ENCODE measurements at regions not wholly inside any gene's neighbourhood (a gene's known extent, or its start where the extent isn't known, plus 50 kb on each side); places are given as distances from the start of the nearest gene placed in this dataset.

DNA sequence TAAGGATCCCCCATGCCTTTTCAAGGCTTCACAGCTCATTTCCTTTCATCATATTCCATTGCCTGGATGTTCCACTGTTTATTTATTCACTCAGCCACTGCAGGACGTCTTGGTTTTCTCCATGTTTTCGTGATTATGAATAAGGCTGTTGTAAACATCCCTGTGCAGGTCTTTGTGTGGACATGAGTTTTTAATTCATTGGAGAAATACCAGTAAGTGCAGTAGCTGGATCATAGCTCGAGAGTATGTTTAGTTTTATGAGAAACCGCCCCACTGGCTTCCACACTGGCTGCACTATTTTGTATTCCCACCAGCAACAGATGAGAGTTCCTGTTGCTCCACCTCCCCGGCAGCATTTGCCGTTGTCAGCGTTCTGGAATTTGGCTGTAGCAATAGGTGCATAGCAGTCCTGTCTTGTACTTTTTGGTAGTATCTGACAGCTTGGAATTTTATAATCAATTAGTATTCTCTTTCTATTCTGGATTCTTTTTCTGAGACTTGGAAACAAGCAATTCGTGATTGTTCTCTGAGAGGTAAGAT lies 269.9 kb upstream of the PITRM1 start:
- in situ Hi-C loops (cut with HindIII; ENCODE audit: low sequenced_read_pairs), result no loop called here

DNA sequence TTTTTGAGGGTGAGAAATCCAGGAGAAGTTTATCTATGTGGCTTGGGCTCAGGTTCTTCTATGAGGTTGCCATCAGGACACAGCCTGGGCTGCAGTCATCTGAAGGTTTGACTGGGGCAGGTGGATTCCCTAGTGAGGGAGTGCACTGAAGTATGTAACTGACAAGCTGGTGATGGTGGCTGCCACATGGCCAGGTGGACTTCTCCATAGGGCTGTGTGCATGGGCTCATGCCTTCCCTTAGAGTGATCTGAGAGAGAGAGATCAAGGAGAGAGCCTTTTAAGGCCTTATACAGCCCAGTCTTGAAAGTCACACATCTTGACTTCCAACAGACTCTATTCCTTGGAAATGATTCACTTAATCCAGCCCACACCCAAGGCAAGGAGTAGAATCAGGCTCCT lies 266.6 kb upstream of the PITRM1 start:
- in situ Hi-C loops (cut with HindIII; ENCODE audit: low sequenced_read_pairs), result loop anchor here (5.0 kb wide), 2 partner anchors 37 to 72 kb away; no protein-coding TSS in a partner anchor

DNA sequence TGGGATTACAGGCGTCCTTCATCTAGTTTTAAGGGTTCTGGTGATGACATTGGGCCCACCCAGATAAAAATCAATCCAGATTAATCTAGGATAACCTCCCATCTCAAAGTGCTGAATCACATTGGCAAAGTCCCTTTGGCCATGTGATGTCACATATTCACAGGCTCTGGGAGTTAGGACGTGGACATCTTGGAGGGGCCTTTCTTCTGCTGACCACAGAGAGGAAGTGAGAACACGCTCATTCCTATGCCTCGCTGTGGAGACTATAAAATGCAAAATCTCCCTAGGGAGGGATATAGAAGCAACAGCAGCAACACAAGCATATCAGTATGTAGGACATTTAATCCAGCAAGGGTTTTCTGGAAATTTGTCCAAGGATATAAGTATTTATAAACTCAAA lies 266.0 kb upstream of the PITRM1 start:
- in situ Hi-C loops (cut with HindIII; ENCODE audit: low sequenced_read_pairs), result loop anchor here (5.0 kb wide), 2 partner anchors 36 to 71 kb away; no protein-coding TSS in a partner anchor

DNA sequence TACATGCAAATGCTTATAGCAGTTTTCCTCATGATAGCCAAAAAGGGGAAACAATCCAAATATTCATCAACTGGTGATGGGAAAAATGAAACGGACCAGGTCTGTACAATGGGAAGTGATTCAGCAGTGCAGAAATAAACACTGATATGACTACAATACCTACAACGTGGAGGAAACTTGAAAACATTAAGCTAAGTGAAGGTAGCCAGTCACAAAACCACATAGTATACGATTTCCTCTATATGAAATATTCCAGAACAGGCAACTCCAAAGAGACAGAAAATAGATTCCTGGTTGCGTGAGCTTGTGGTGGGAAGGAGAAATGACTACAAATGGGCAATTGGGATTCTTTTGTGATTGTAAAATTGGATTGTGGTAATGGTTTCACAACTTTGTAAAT lies 263.1 kb upstream of the PITRM1 start:
- in situ Hi-C loops (cut with HindIII; ENCODE audit: low sequenced_read_pairs), result loop anchor here (5.0 kb wide), 2 partner anchors 33 to 68 kb away; no protein-coding TSS in a partner anchor

DNA sequence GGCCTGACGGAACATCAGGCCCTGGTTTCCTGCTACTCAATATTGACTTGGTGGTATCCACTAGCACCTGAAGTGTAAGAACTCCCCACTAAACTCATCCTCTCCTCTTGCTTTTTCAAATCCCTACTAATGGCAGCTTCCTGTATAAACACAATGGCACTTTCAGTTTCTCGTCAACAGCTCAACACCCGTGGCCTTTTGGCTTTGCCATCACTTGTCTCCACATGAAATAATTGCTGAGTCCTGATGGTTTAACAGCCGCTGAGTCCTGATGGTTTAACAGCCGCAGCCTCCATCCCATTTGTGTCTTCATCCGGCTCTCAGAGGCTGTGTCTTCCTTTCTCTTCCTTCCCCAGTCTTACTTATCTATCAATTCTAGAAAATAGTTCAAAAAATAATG lies 261.4 kb upstream of the PITRM1 start:
- in situ Hi-C loops (cut with HindIII; ENCODE audit: low sequenced_read_pairs), result no loop called here

DNA sequence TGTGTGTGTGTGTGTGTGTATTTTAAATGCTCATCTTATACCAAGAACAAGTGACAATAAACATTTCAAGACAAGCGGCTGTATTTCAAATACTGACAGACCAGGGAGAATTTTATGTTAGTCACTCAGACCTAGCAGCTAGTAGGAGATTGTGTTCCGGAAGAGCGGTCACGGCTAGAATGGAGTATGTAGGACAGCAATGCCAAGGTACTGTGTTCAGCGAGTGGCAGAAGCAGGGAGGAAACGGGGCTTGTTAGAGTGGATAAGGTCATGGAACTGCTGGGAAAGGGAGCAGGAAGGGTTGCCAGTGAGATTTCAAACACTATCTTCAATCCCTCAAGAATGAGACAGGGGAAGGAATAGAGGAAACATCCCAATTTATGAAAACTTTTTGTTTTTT lies 260.5 kb upstream of the PITRM1 start:
- in situ Hi-C loops (cut with HindIII; ENCODE audit: low sequenced_read_pairs), result no loop called here

DNA sequence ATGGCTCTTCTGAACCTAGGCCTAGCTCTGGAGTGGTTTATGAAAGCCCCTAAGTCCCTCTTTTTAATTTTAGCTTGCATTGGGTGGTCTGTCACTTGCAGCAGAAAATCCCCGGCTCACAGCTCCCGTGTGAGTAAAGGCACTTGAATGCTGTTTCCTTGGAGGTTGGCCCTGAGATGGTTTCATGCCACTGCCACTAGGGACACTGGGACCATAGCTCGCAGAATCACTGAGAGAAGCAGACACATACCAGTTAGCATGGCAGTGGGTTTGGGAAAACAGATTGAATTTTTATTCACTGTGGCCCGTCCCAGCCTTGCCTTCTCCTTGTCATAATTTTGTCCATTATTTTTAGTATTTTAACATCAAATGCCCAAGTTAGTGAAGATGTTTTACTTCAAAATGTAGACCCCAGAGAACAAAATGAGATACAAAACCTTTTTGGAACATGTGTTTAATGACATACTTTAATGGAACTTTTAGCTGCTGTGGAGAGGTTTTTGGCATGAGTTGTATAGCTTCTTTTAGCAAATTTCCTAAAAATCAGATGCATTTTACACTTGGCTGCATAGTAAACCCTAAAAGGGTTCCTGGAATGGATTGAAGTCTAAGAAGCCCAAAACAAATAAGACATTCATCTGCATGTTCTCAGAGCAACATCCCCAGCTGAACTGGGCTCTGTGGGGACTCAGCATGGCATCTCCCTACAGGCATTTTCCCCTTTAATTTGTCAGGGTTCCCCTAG lies 259.7 kb upstream of the PITRM1 start:
- in situ Hi-C loops (cut with HindIII; ENCODE audit: low sequenced_read_pairs), result no loop called here

DNA sequence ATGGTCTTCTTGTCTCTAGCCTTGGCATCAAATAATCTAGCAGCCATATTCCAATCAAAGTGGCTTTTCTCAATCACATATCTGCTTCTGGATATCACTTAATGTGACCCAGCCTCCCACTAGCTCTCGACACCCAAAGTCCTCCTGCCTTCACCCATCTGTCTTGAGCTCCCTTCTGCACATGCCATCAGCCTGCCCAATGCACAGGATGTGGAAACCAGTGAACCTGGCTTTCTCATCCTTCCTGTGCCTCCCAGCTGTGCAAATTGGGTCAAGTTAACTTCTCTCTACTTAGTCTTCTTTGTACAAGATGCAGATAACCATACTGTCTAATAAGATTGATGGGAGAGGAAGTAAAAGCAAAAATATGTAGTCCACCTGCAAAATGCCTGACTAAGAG lies 257.9 kb upstream of the PITRM1 start:
- in situ Hi-C loops (cut with HindIII; ENCODE audit: low sequenced_read_pairs), result no loop called here

DNA sequence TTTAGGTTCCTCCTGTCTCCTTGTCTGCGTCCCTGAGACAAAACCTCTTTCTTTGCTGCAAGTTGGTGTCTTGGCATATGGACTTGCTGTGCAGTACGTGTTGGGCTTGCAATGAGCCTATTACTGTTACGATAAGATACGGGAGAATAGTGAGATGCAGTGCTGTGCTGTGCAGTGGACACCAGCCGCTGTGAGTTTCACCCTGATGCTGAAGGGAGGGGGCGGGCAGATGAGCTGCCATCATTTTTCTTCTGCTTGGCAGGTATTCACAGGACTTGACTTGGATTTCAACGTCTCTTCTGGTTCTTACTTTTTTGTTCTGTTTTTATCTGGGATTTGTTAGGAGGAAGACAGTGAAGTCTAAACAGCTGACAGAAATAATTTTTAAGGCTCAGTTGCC lies 257.1 kb upstream of the PITRM1 start:
- in situ Hi-C loops (cut with HindIII; ENCODE audit: low sequenced_read_pairs), result no loop called here

DNA sequence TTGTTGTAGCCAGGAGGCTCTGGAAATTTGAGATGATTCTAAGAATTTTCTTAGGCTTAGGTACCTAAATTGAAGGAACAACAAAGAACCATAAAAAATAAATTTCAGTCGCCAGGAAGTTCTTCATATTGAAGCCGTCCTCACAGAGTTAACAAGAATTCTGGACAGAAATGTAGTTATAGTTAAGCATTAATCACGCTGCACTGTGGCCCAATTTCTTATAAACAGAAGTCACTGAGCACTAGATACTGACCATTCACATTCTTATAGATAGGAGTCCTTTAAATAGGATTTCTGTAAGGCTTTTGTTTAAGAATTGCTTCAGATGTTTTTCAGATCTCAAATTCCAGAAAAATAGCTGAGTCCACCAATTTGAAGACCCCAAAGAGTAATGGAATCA lies 256.2 kb upstream of the PITRM1 start:
- in situ Hi-C loops (cut with HindIII; ENCODE audit: low sequenced_read_pairs), result no loop called here

DNA sequence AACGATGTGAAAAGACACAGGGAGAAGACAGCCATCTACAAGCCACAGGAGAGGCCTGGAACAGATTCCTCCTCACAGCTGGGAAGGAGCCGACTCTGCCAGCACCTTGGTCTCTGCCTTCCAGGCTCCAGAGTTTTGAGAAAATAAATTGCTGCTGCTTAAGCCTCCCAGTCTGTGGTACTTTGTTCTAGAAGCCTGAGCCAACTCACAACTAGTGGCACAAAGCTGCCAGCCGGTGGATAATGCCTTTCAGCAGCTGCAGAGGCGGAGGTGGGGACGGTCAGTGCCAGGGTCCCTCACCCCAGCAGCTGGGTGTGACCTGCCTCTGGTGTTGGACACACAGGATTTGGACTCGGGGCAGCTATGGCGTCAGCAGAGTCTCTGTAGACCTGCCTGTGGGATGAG lies 255.4 kb upstream of the PITRM1 start:
- in situ Hi-C loops (cut with HindIII; ENCODE audit: low sequenced_read_pairs), result no loop called here

DNA sequence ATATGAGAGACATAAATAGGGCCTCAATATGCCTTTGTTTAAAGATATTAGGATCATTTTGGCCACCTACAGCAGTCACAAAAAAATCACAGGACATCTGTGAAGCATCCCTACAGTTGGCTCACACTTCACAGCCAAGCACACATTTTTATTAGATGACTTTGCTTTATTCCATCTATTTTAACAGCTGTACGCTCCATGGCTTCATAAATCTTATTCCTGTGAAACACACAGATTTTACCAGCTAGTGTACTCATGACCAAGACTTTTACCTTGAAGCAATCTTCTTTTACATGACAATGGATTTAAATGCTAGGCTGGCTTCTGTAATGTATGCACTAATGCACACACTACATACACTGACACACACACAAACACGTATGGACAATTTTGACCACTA lies 254.8 kb upstream of the PITRM1 start:
- in situ Hi-C loops (cut with HindIII; ENCODE audit: low sequenced_read_pairs), result no loop called here

DNA sequence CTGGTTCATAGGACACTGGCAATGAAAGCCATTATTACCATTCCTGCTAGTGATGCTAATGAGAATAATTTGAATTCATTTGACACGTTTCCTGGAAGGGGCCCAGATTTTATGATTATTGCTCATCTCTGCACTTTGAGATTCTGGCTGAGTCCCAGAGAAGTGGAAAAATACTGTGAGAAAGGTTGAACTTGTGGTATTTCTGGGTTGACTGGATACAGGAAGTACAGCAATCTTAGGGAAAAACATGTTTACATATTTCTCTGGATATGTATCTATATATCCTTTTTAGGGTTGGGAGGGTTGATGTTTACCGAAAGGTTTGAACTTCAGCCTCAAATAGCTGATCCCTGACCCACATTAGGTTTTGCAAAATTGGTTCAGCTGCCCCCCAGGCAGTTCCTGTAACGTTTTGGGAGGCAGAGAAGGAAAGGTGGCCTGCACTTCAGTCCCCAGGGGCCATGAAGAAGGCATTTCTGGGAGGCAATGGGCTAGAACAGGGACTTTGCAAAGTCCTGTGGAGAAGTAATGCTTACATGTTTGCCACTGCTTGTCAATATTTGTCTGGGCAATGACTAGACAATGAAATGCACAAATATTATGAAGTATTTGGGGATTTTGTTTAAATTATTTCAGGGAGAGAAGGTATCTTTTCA lies 253.7 kb upstream of the PITRM1 start:
- in situ Hi-C loops (cut with HindIII; ENCODE audit: low sequenced_read_pairs), result no loop called here

DNA sequence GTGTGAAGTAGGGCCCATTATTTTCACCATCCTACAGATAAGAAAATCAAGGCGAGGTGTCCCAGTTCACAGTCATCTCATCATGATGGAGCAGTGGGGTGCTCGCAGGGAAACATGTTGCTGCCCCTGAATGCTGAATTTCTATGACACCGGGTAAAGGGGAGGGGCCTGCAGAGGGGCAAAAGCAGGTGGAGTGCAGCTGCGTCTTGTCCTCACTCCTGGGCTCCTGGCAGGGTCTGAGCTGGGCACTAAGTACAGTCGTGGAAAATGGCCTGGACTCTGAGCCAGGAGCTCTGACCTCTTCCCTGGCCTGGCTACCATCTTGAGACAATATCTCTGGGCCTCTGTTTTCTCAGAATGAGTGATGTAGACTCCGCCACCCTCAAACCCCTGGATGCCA lies 253.1 kb upstream of the PITRM1 start:
- in situ Hi-C loops (cut with HindIII; ENCODE audit: low sequenced_read_pairs), result no loop called here

DNA sequence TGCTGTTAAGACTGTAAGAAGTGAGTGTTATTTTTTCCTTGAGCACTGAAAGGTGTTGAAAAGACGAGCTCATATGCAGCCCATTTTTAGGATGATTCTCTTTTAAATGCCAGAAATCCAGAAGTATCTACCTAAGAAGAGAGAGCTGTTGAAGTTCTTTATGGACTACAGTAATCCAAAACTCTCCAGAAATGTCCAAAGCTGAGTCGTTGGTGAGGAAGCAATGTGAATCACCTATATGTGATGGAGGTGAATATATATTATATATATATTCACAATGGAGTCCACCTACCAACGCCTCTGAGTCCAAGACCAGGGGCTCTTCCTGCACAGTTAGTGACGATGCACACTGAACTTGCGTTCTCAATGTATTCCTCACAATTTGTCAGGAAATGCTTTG lies 252.7 kb upstream of the PITRM1 start:
- in situ Hi-C loops (cut with HindIII; ENCODE audit: low sequenced_read_pairs), result no loop called here

DNA sequence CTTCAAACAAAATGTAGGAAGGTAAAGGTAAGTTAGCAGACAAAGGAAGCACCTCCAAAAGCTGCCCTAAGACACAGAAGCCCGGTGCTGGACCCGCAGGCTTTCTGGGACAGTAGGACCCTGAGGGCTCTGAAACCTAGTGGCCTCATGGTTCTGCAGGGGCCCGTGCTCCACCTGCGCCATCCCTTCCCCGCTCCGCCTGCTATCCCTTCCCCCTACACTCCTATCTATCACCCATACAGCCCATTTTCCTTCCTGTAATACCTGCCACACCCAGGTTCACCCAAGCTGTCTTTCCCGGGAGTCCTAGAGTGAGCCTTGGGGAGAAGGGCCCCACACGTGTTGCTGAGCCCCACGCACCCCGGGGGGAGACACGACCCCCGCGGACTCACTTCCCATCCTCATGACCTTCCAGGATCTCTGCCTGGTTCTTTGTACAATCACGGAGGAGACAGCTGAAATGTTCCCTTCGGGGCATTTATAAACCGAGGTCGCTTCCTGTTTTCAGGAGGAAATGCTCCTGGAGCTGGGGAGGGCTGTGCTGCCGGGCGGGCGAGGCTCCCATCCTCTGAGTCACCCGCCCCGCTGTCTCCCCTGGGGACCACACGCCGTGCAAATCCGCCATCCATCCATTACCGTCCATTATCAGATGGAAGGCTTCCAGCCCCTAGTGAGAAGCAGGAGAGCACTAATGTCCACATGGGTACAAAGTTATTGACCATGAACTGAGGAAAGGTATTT lies 251.7 kb upstream of the PITRM1 start:
- in situ Hi-C loops (cut with HindIII; ENCODE audit: low sequenced_read_pairs), result no loop called here

DNA sequence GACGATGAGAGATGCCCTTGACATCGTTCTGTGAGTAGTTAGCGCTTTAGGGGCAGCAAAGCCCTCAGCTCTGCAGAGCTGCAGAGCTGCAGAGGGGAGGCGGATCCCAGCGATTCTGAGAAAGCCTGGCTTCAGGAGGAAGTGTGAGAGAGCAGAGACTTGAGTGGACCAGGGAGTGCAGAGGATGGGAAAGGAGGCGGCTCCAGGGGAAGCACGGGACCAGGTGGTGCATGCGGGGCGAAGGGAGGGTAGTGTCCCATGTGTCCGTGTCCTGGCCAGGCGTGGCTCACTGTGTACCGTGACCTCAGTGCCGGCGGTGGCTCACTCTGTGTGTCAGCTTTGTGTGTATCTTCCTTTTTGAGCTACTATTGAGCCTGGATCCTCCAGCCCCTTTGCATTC lies 250.8 kb upstream of the PITRM1 start:
- in situ Hi-C loops (cut with HindIII; ENCODE audit: low sequenced_read_pairs), result no loop called here

DNA sequence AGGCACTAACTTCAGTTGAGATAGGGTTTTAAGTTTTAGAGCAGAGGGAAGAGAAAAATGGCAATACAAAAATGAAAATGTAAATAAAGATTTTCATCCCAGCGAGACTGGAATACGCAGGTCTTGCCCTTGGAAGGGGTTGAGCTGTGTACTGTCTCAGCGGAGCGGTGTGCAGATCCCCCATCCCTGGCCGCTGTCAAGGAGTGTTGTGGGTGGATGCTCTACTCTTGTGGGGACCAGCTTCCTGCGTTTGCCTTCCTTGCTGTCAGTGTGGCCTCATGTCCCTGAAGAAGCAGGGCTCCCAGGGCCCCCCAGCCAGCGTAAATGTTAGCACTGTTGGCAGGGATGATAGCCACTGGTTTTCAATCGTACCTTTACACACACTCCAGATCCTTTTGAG lies 249.7 kb upstream of the PITRM1 start:
- in situ Hi-C loops (cut with HindIII; ENCODE audit: low sequenced_read_pairs), result no loop called here

DNA sequence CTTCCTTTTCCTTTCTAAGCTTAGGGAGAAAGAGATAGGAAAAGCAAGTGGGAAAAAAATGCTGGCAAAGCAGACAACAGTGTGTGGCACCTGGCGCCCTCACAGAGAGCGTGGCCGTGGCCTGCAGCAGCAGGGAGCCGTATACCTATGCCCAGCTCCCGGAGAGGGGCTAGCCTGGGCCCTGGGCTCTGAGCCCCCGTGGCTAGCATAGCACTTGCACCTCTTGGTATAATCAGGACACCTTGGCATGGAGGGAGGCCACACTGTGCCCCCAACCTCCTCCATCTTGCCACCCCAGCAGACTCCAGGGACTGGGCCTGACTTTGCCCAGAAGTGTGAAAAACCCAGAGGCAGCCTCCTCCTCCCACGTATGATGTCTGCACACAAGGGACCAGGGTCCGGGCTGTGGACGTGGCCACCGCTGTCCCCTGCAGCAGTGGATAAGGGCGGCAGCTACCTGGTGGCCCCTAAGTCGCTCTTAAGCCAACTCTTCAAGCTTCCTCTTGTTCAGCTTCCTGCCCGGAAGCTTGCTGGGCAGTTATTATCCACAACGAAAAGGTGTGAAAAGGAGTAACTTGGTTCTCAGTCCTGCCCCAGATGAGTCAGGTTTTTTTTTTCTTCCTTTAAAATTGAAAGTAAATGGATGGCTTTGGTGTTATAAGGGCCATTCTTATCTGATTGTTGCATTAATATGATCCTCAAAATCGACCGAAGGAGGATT lies 249.1 kb upstream of the PITRM1 start:
- in situ Hi-C loops (cut with HindIII; ENCODE audit: low sequenced_read_pairs), result no loop called here

DNA sequence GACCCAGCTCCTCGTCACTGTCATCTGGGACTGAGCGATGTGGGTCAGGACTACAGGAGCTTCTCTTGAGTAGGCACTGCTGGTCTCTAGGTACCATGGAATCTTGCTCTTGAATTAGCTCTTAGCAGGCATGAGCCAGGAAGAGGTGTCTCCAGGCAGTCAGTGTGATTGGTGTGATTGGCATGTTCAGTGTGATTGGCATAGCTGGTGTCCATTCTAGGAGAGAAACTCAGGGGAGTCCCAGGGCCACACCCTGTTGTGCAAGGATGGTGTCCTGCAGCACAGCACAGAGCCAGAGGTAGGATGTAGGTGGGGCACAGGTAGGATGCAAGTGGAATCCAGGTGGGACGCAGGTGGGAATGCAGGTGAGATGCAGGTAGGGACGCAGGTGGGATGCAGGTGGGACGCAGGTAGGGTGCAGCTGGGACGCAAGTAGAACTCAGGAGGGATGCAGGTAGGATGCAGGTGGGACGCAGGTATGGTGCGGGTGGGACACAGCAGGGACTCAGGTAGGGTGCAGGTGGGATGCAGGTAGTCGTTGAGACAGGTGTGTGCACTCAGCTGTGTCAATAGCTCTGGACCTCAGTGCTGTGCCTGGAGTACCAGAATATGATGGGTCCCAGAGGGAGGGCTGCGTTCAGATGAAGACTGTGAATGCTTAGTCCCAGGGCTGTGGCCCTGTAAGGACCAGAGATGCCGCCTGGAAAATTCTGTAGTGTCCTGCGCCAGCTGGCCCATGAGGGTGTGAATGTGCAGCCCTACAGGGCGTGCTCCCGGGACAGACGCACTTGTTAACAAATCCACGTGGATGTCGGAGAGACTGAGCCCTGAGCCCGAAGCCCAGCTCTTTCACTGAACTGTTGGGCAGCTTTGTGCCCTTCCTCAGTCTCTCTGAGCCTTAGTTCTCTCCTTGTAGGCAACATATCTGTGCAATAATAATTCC lies 248.2 kb upstream of the PITRM1 start:
- in situ Hi-C loops (cut with HindIII; ENCODE audit: low sequenced_read_pairs), result no loop called here

Data from endothelial cell of hepatic sinusoid (primary cell).